H1 (cell line): ENCODE measurements at regions not wholly inside any gene's neighbourhood (a gene's known extent, or its start where the extent isn't known, plus 50 kb on each side); places are given as distances from the start of the nearest gene placed in this dataset.

Experiments
- CTCF ChIA-PET: fragments of 300-600 bp; sonication (Branson Sonifier 250); formaldehyde crosslinking; loops from one replicate; lab custom pipeline; 2021; ENCODE audit not compliant: partially characterized antibody; lab: Charles Lee
- POLR2A ChIA-PET: fragments of 300-600 bp; sonication (Branson Sonifier 250); formaldehyde crosslinking; loops from one replicate; lab custom pipeline; 2021; ENCODE audit warnings: inconsistent platforms; ENCODE audit not compliant: partially characterized antibody; lab: Charles Lee
- DNase-seq, 2 experiments: peaks; one replicate each; pipeline versions ENCODE4 v3.0.0 to v3.0.0-alpha.2; 2010 to 2022; ENCODE audit warnings: low spot score in 2 of 2, low read depth in 1 of 2, mixed read lengths in 1 of 2
- FAIRE-seq: peaks from 2 replicates; lab custom pipeline; 2011; peaks lifted over from hg19 to GRCh38; lab: Jason Lieb, UNC
- H2AFZ ChIP-seq: 2 replicates; pipeline ENCODE4 v1.8.1; 2012; ENCODE audit warnings: low read length, inconsistent platforms
- H2AK5ac ChIP-seq: 2 replicates; pipeline ENCODE4 v1.6.1; 2013; ENCODE audit warnings: low read depth, low read length
- H2BK120ac ChIP-seq: replicated peaks from 2 replicates; pipeline ENCODE3; 2013; ENCODE audit warnings: low read depth, low read length, inconsistent platforms
- H2BK12ac ChIP-seq: 2 replicates; pipeline ENCODE4 v1.6.1; 2013; ENCODE audit warnings: low read depth, low read length
- H2BK15ac ChIP-seq: 2 replicates; pipeline ENCODE4 v1.6.1; 2013; ENCODE audit warnings: low read length
- H2BK20ac ChIP-seq: 2 replicates; pipeline ENCODE4 v1.6.1; 2013; ENCODE audit warnings: low read length
- H2BK5ac ChIP-seq: 2 replicates; pipeline ENCODE4 v1.6.1; 2013; ENCODE audit warnings: low read depth, low read length
- H3K14ac ChIP-seq: 2 replicates; pipeline ENCODE4 v1.6.1; 2013; ENCODE audit warnings: inconsistent platforms; ENCODE audit not compliant: insufficient read length
- H3K18ac ChIP-seq: 2 replicates; pipeline ENCODE4 v1.6.1; 2013; ENCODE audit warnings: low read length; ENCODE audit errors: extremely low read depth
- H3K23ac ChIP-seq: 2 replicates; pipeline ENCODE4 v1.6.1; 2013; ENCODE audit warnings: inconsistent platforms; ENCODE audit not compliant: insufficient read length
- H3K23me2 ChIP-seq: 2 replicates; pipeline ENCODE4 v1.6.1; 2013; ENCODE audit warnings: low read depth, low read length
- H3K27ac ChIP-seq: 2 replicates; pipeline ENCODE4 v1.6.1; 2011; ENCODE audit warnings: low read depth, low read length, inconsistent platforms
- H3K27me3 ChIP-seq, 4 experiments: replicated peaks in 1 of 4; 1 replicate in 1 of 4; 2 replicates in 3 of 4; pipeline versions ENCODE4 v1.6.1 to v1.8.1; 2011 to 2013; ENCODE audit warnings: low read length in 3 of 4, mild to moderate bottlenecking in 3 of 4, inconsistent platforms in 2 of 4, mixed read lengths in 2 of 4, moderate library complexity in 1 of 4; ENCODE audit not compliant: control insufficient read depth in 3 of 4, insufficient read depth in 3 of 4; ENCODE audit errors: extremely low read depth in 1 of 4
- H3K36me3 ChIP-seq, 4 experiments: 2 replicates each; pipeline versions ENCODE4 v1.6.1 to v1.8.1; 2011 to 2013; ENCODE audit warnings: mild to moderate bottlenecking in 4 of 4, low read length in 3 of 4, moderate library complexity in 2 of 4, control low read depth in 1 of 4, inconsistent platforms in 1 of 4; ENCODE audit not compliant: insufficient read depth in 4 of 4, control insufficient read depth in 2 of 4
- H3K4ac ChIP-seq: replicated peaks from 2 replicates; pipeline ENCODE3; 2013; ENCODE audit warnings: low read length, low read depth, mixed read lengths, inconsistent platforms; ENCODE audit not compliant: insufficient read length
- H3K4me1 ChIP-seq, 4 experiments: replicated peaks in 1 of 4; 1 replicate in 1 of 4; 2 replicates in 3 of 4; pipeline versions ENCODE4 v1.6.1 to v1.8.1; 2011 to 2013; ENCODE audit warnings: low read length in 3 of 4, inconsistent platforms in 2 of 4, mixed read lengths in 1 of 4; ENCODE audit not compliant: insufficient read depth in 4 of 4, control insufficient read depth in 3 of 4
- H3K4me2 ChIP-seq, 2 experiments: 2 replicates each; pipeline versions ENCODE4 v1.6.1 to v1.8.1; 2011 to 2013; ENCODE audit warnings: low read depth in 2 of 2, low read length in 2 of 2, control low read depth in 1 of 2, inconsistent platforms in 1 of 2, mild to moderate bottlenecking in 1 of 2; ENCODE audit not compliant: insufficient read depth in 1 of 2
- H3K4me3 ChIP-seq, 4 experiments: fragments of 200-600, 300-600 bp in 1 of 4; sonication (generic), shearing (Covaris generic), sonication (Bioruptor Twin) in 1 of 4; 2 replicates each; pipeline versions ENCODE4 v1.5.1 to v1.8.1; 2011 to 2016; ENCODE audit warnings: low read length in 4 of 4, low read depth in 3 of 4, control low read depth in 2 of 4, inconsistent platforms in 2 of 4, mild to moderate bottlenecking in 2 of 4, mixed read lengths in 1 of 4, moderate library complexity in 1 of 4; ENCODE audit not compliant: insufficient read depth in 2 of 4; ENCODE audit errors: extremely low read depth in 1 of 4
- H3K56ac ChIP-seq: replicated peaks from 2 replicates; pipeline ENCODE3; 2013; ENCODE audit warnings: low read depth, mild to moderate bottlenecking, mixed read lengths, low read length, inconsistent platforms; ENCODE audit not compliant: insufficient read length
- H3K79me1 ChIP-seq: 2 replicates; pipeline ENCODE4 v1.6.1; 2013; ENCODE audit warnings: low read depth, low read length, control low read depth
- H3K79me2 ChIP-seq, 2 experiments: 2 replicates each; pipeline versions ENCODE4 v1.6.1 to v1.8.1; 2012 to 2013; ENCODE audit warnings: low read length in 2 of 2, mild to moderate bottlenecking in 2 of 2, inconsistent platforms in 1 of 2; ENCODE audit not compliant: insufficient read depth in 2 of 2, control insufficient read depth in 1 of 2
- H3K9ac ChIP-seq, 4 experiments: replicated peaks in 1 of 4; 1 replicate in 1 of 4; 2 replicates in 3 of 4; pipeline versions ENCODE4 v1.6.1 to v1.8.1; 2011 to 2013; ENCODE audit warnings: low read depth in 3 of 4, low read length in 3 of 4, control low read depth in 2 of 4, mild to moderate bottlenecking in 2 of 4, moderate library complexity in 2 of 4, inconsistent platforms in 1 of 4; ENCODE audit errors: extremely low read depth in 1 of 4
- H3K9me3 ChIP-seq, 2 experiments: 2 replicates each; pipeline versions ENCODE4 v1.6.1 to v1.8.1; 2012 to 2013; ENCODE audit warnings: mild to moderate bottlenecking in 2 of 2, moderate library complexity in 2 of 2, control low read depth in 1 of 2, inconsistent platforms in 1 of 2, low read depth in 1 of 2, low read length in 1 of 2, mixed read lengths in 1 of 2; ENCODE audit not compliant: insufficient read depth in 2 of 2
- H4K20me1 ChIP-seq, 2 experiments: replicated peaks in 1 of 2; 2 replicates each; pipeline versions ENCODE3 to v1.8.1; 2011 to 2013; ENCODE audit warnings: inconsistent platforms in 2 of 2, low read length in 2 of 2, mild to moderate bottlenecking in 1 of 2; ENCODE audit not compliant: insufficient read depth in 2 of 2, control insufficient read depth in 1 of 2
- H4K5ac ChIP-seq: 2 replicates; pipeline ENCODE4 v1.6.1; 2013; ENCODE audit warnings: low read length, low read depth, mixed read lengths, inconsistent platforms; ENCODE audit not compliant: insufficient read length
- H4K8ac ChIP-seq: 2 replicates; pipeline ENCODE4 v1.8.0; 2013; ENCODE audit warnings: mild to moderate bottlenecking, moderate library complexity, low read length, inconsistent platforms; ENCODE audit not compliant: insufficient read depth; ENCODE audit errors: extremely low read depth
- H4K91ac ChIP-seq: replicated peaks from 2 replicates; pipeline ENCODE3; 2013; ENCODE audit warnings: low read length, mixed read lengths, inconsistent platforms; ENCODE audit not compliant: insufficient read length
- ASH2L ChIP-seq: fragments of 200-600, 300-600 bp; sonication (generic); IDR thresholded peaks from one replicate; pipeline ENCODE4 v1.7.1; 2017; ENCODE audit warnings: low read length
- CHD1 ChIP-seq: IDR thresholded peaks from 2 replicates; pipeline ENCODE4 v1.6.1; 2012; ENCODE audit warnings: low read depth, low read length, improper control_type of control experiment
- KDM1A ChIP-seq: fragments of 200-600, 300-600 bp; sonication (generic); IDR thresholded peaks from 2 replicates; pipeline ENCODE4 v1.7.1; 2016; ENCODE audit warnings: mild to moderate bottlenecking, low read length, borderline replicate concordance
- MAX ChIP-seq: IDR thresholded peaks from 2 replicates; pipeline ENCODE4 v1.6.1; 2012; ENCODE audit warnings: inconsistent platforms
- NANOG ChIP-seq: IDR thresholded peaks from 2 replicates; pipeline ENCODE4 v1.6.1; 2011; ENCODE audit warnings: low read length, low read depth, mild to moderate bottlenecking, inconsistent platforms; ENCODE audit not compliant: insufficient read depth, poor library complexity, severe bottlenecking
- TAF7 ChIP-seq: optimal IDR thresholded peaks from 2 replicates; pipeline ENCODE3; 2011; ENCODE audit warnings: low read depth, mild to moderate bottlenecking, inconsistent platforms, low read length, moderate library complexity, borderline replicate concordance
- TCF12 ChIP-seq: IDR thresholded peaks from 2 replicates; pipeline ENCODE4 v1.6.1; 2011; ENCODE audit warnings: low read depth, mild to moderate bottlenecking, low read length

GRCh38 chr6:55088902-55089301 lies 85.4 kb upstream of the HCRTR2 start:
- CTCF ChIA-PET = interaction anchor here (0.6 kb wide), 1 partner anchor 81 kb away, joined by 3 read pairs; no protein-coding TSS in a partner anchor
- Histone ChIP-seq H2AK5ac (no peak overlapping the region), H4K91ac (no peak overlapping the region), H4K5ac (no peak overlapping the region), H4K8ac (no peak overlapping the region), H3K27ac (no peak overlapping the region), H3K56ac (no peak overlapping the region), H4K20me1 (no peaks in the 10 kb centered on the region), H3K23me2 (peaks cover 3% of the 10 kb centered on the region; the same call in 1 of the 2 replicates), H3K9me3 (no peaks in the 10 kb centered on the region), H2BK12ac (no peak overlapping the region), H3K23ac (no peak overlapping the region), H3K36me3 (no peaks in the 10 kb centered on the region), H3K9ac (no peak overlapping the region), H3K18ac (no peak overlapping the region), H2AFZ (no peak overlapping the region), H2BK20ac (no peak overlapping the region), H3K27me3 (no peaks in the 10 kb centered on the region), H3K79me1 (no peaks in the 10 kb centered on the region), H3K14ac (no peak overlapping the region), H2BK5ac (no peak overlapping the region), H3K4me1 (no peaks in the 10 kb centered on the region)
- DNase-seq = no peak
- POLR2A ChIA-PET = no interaction called here
- no peak for TF ChIP-seq TCF12
- no peak for TF ChIP-seq KDM1A
- TF ChIP-seq TAF7 = no peak
- TF ChIP-seq NANOG = no peak
- no peak for TF ChIP-seq ASH2L
- TF ChIP-seq CHD1 = no peak
- TF ChIP-seq MAX = no peak
- TF ChIP-seq, all 59 proteins: peak for 0
- Histone ChIP-seq H2BK15ac (no peak overlapping the region), H2BK120ac (no peak overlapping the region), H3K4me3 (no peak overlapping the region), H3K79me2 (no peaks in the 10 kb centered on the region), H3K4ac (no peak overlapping the region), H3K4me2 (no peak overlapping the region)
- FAIRE-seq = no peak
